Chondrocyte (in vitro differentiated cells): ENCODE measurements at regions not wholly inside any gene's neighbourhood (a gene's known extent, or its start where the extent isn't known, plus 50 kb on each side); places are given as distances from the start of the nearest gene placed in this dataset.

Source experiments
- DNase-seq: peaks from one replicate; pipeline ENCODE4 v3.0.0; 2021; ENCODE audit warnings: mixed read lengths, low spot score
- H3K27ac Mint-ChIP-seq: one replicate; pipeline ENCODE4 v1.8.0; 2021; ENCODE audit warnings: mild to moderate bottlenecking, moderate library complexity, mixed read lengths; ENCODE audit not compliant: unreplicated experiment
- H3K27me3 Mint-ChIP-seq: 2 replicates; pipeline ENCODE4 v1.8.0; 2021; ENCODE audit warnings: low read depth, mixed read lengths
- H3K36me3 Mint-ChIP-seq: 2 replicates; pipeline ENCODE4 v1.8.0; 2021; ENCODE audit warnings: low read depth, mixed read lengths
- H3K4me1 Mint-ChIP-seq: 2 replicates; pipeline ENCODE4 v1.8.0; 2021; ENCODE audit warnings: low read depth, mild to moderate bottlenecking, mixed read lengths
- H3K4me3 Mint-ChIP-seq: one replicate; pipeline ENCODE4 v1.8.0; 2021; ENCODE audit warnings: mild to moderate bottlenecking, moderate library complexity, mixed read lengths; ENCODE audit not compliant: unreplicated experiment
- H3K9me3 Mint-ChIP-seq: 2 replicates; pipeline ENCODE4 v1.8.0; 2021; ENCODE audit warnings: low read depth, mixed read lengths
- TF ChIP-seq, protein P1 (sequence below): fragments of 200-600 bp; sonication (generic); IDR thresholded peaks from 2 replicates; pipeline ENCODE4 v1.5.0; 2021; ENCODE audit warnings: antibody characterized with exemption, mild to moderate bottlenecking, moderate library complexity

DNA sequence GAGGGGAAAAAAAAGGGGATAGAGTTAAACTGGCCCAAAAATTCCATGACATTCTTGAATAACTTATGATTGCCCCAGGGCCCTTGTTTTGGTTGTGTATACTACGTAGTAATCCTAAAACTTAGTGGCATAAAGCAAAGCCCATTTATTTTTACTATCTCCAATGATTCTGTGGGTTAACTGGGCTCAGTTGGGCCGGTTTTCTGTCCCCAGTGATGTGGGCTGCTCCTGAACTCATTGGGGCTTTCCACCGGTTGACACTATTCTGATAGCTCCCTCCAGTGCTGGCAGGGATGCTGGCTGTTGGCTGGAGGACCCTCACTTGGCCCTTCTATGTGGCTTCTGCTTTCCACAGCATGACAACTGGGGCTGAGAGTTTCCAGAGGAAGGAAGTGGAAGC, 60.0 kb upstream of the TGIF1 start:
- Mint-ChIP-seq H3K9me3 (peaks cover 8% of the 10 kb centered on the region), H3K4me3 (no peak overlapping the region), H3K36me3 (no peaks in the 10 kb centered on the region), H3K27me3 (no peaks in the 10 kb centered on the region), H3K27ac (no peak overlapping the region), H3K4me1 (no peaks in the 10 kb centered on the region)
- DNase-seq: no peak
- TF ChIP-seq, protein P1, sequence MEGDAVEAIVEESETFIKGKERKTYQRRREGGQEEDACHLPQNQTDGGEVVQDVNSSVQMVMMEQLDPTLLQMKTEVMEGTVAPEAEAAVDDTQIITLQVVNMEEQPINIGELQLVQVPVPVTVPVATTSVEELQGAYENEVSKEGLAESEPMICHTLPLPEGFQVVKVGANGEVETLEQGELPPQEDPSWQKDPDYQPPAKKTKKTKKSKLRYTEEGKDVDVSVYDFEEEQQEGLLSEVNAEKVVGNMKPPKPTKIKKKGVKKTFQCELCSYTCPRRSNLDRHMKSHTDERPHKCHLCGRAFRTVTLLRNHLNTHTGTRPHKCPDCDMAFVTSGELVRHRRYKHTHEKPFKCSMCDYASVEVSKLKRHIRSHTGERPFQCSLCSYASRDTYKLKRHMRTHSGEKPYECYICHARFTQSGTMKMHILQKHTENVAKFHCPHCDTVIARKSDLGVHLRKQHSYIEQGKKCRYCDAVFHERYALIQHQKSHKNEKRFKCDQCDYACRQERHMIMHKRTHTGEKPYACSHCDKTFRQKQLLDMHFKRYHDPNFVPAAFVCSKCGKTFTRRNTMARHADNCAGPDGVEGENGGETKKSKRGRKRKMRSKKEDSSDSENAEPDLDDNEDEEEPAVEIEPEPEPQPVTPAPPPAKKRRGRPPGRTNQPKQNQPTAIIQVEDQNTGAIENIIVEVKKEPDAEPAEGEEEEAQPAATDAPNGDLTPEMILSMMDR: no peak

DNA sequence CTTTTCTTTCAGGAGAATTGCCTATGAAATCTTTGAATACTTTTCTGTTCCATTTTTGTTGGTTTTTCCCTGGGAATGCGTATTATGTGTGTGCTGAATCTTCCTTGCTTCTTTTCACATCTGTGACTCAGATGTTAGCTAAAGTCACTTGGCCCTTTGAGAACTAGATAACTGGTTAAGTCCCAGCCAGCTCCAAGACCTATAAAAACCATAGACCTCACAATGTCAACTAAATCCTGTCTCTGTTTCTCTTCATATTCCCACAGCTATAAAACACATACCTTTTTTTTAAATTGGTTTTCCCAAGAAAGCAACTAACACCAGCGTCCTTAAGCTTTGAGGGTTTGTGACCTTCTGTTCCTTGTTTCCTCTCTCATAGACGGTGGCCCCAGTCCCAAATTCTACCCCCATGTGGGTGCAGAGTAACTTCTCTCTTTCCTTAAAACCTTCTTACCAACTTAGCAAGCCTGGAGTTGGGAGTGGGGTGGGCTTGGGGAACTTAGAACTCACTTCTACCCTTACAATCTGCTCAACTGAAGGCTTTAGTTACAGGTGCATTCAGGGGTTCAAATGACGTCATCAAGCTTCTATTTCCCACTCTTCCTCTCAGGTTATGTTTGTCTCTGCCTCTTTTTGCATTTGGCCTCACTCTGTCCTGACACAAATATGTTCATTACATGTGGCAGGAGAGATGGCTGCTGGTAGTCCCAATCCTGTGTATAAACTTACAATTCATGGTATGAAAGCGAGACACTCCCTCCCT, 58.1 kb upstream of the TGIF1 start:
- peaks cover 8% of the 10 kb centered on the region for H3K9me3 Mint-ChIP-seq
- no peak overlapping the region for H3K4me3 Mint-ChIP-seq
- no peaks in the 10 kb centered on the region for H3K4me1 Mint-ChIP-seq
- H3K27me3 Mint-ChIP-seq: no peaks in the 10 kb centered on the region
- no peaks in the 10 kb centered on the region for H3K36me3 Mint-ChIP-seq
- no peak for DNase-seq
- TF ChIP-seq, protein P1: no peak
- no peak overlapping the region for H3K27ac Mint-ChIP-seq

- no peaks in the 10 kb centered on the region for H3K27me3 Mint-ChIP-seq
- TF ChIP-seq, protein P1: no peak
- H3K9me3 Mint-ChIP-seq: peaks cover 8% of the 10 kb centered on the region
- no peak for DNase-seq
- no peak overlapping the region for H3K27ac Mint-ChIP-seq
- H3K36me3 Mint-ChIP-seq: no peaks in the 10 kb centered on the region
- H3K4me1 Mint-ChIP-seq: no peaks in the 10 kb centered on the region
- no peak overlapping the region for H3K4me3 Mint-ChIP-seq
Observed at GRCh38 chr18:3392467-3392855, 57.5 kb upstream of the TGIF1 start.

GRCh38 chr18:3394648-3395047, 55.3 kb upstream of the TGIF1 start:
- Mint-ChIP-seq H3K4me1 (no peaks in the 10 kb centered on the region), H3K36me3 (no peaks in the 10 kb centered on the region), H3K27me3 (no peaks in the 10 kb centered on the region), H3K27ac (no peak overlapping the region), H3K9me3 (peaks cover 7% of the 10 kb centered on the region), H3K4me3 (no peak overlapping the region)
- TF ChIP-seq, protein P1: no peak
- no peak for DNase-seq

DNA sequence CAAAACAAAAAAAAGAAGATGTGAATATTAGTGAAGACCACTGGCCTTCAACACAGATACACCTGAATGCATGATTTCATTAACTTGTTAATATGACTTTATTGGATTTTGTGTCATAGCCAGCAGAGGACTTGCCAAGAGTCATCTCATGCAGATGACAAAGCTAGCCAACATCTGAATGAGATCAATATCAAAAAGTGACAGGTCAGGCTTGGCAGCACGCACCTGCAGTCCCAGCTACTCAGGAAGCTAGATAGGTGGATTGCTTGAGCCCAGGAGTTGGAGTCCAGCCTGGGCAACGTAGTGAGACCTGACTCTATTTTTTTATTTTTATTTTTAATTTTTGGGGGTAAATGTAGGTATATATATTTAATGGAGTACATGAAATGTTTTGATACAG, 54.5 kb upstream of the TGIF1 start:
- Mint-ChIP-seq H3K4me1 (no peaks in the 10 kb centered on the region), H3K36me3 (no peaks in the 10 kb centered on the region), H3K4me3 (no peak overlapping the region), H3K27ac (no peak overlapping the region), H3K27me3 (no peaks in the 10 kb centered on the region), H3K9me3 (peaks cover 6% of the 10 kb centered on the region)
- TF ChIP-seq, protein P1: no peak
- no peak for DNase-seq
